Thoracic aorta (tissue), 2 donors: ENCODE measurements at regions not wholly inside any gene's neighbourhood (a gene's known extent, or its start where the extent isn't known, plus 50 kb on each side); places are given as distances from the start of the nearest gene placed in this dataset.

Experiments
- ATAC-seq: fragments of 150-250 bp; one replicate; pipeline ENCODE4 v1.8.0; 2017; ENCODE audit warnings: low read depth; ENCODE audit not compliant: insufficient number of reproducible peaks, low FRiP score
- DNase-seq: peaks from one replicate; pipeline ENCODE4 v3.0.0-alpha.2; 2020; ENCODE audit warnings: low spot score
- H3K27ac ChIP-seq, 2 donors: fragments of 200-600 bp; sonication (generic); 1 replicate in 1 of 2; 2 replicates in 1 of 2; pipeline ENCODE4 v1.5.1; 2016; ENCODE audit warnings: mild to moderate bottlenecking in 2 of 2, moderate library complexity in 2 of 2
- H3K27me3 ChIP-seq: fragments of 200-600 bp; sonication (generic); replicated peaks from 2 replicates; pipeline ENCODE4 v1.6.0; 2016; ENCODE audit warnings: mild to moderate bottlenecking; ENCODE audit not compliant: insufficient read depth
- H3K36me3 ChIP-seq: fragments of 200-600 bp; sonication (generic); one replicate; pipeline ENCODE4 v1.5.1; 2016
- H3K4me1 ChIP-seq, 2 donors: fragments of 200-600 bp; sonication (generic); 1 replicate in 1 of 2; 2 replicates in 1 of 2; pipeline versions ENCODE4 v1.5.1 to v1.6.0; 2016; ENCODE audit warnings: low read depth in 2 of 2, mild to moderate bottlenecking in 1 of 2; ENCODE audit not compliant: control insufficient read depth in 1 of 2
- H3K4me3 ChIP-seq: fragments of 200-600 bp; sonication (generic); 2 replicates; pipeline ENCODE4 v1.5.1; 2016; ENCODE audit warnings: mild to moderate bottlenecking
- H3K9me3 ChIP-seq: fragments of 200-600 bp; sonication (generic); 2 replicates; pipeline ENCODE4 v1.5.1; 2016
- TF ChIP-seq, protein P1 (sequence below): fragments of 200-600 bp; sonication (generic); IDR thresholded peaks from one replicate; pipeline ENCODE4 v1.5.1; 2019; ENCODE audit warnings: antibody characterized with exemption

DNA sequence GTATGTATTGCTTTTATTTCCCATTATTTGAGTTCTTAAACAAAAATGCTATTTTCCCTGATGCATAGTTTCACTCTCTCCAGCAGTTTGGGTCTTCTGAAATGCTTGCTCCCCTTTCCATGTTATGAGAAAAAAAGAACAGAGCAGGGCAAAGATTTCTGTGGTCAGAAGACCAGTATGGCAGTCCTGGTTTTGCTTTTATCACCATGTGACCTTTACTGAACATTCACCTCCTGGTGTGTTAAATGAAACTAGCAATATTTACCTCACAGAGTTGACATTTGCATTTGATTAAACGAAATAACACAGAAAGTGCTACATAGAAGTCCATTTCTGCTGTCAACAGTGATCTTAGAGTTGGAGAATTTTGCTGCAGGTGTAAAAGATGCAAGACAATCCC, 141.0 kb upstream of the G2E3 start:
- no peak overlapping the region for H3K4me3 ChIP-seq
- H3K27me3 ChIP-seq, result no peaks in the 10 kb centered on the region
- DNase-seq, result no peak
- no peaks in the 10 kb centered on the region for H3K9me3 ChIP-seq
- H3K27ac ChIP-seq, result no peak overlapping the region
- H3K36me3 ChIP-seq, result no peaks in the 10 kb centered on the region
- TF ChIP-seq, protein P1, sequence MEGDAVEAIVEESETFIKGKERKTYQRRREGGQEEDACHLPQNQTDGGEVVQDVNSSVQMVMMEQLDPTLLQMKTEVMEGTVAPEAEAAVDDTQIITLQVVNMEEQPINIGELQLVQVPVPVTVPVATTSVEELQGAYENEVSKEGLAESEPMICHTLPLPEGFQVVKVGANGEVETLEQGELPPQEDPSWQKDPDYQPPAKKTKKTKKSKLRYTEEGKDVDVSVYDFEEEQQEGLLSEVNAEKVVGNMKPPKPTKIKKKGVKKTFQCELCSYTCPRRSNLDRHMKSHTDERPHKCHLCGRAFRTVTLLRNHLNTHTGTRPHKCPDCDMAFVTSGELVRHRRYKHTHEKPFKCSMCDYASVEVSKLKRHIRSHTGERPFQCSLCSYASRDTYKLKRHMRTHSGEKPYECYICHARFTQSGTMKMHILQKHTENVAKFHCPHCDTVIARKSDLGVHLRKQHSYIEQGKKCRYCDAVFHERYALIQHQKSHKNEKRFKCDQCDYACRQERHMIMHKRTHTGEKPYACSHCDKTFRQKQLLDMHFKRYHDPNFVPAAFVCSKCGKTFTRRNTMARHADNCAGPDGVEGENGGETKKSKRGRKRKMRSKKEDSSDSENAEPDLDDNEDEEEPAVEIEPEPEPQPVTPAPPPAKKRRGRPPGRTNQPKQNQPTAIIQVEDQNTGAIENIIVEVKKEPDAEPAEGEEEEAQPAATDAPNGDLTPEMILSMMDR, result no peak
- no peaks in the 10 kb centered on the region for H3K4me1 ChIP-seq
- ATAC-seq, result no peak

DNA sequence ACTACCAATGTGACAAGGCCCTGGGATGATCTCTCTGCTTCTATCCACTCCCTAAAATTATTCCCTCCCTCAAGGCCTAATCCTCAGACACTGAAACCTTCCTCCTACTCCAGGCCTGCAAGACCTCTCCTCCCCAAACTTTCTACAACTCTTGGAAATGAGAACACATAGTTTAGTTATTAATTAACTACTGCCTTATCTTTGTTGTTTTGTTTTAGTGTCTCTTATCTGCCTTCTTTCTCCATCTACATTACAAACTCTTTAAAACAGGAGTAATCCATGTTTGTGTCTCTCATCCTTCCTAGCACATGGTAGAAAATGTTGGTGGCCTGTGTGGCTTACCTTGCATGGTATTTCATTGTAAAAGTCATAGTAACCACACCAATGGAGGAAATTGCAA, 139.9 kb upstream of the G2E3 start:
- Histone ChIP-seq H3K4me3 (no peak overlapping the region), H3K9me3 (no peaks in the 10 kb centered on the region), H3K36me3 (no peaks in the 10 kb centered on the region), H3K27me3 (no peaks in the 10 kb centered on the region), H3K4me1 (no peaks in the 10 kb centered on the region), H3K27ac (no peak overlapping the region)
- ATAC-seq, result no peak
- no peak for DNase-seq
- TF ChIP-seq, protein P1, result no peak

DNA sequence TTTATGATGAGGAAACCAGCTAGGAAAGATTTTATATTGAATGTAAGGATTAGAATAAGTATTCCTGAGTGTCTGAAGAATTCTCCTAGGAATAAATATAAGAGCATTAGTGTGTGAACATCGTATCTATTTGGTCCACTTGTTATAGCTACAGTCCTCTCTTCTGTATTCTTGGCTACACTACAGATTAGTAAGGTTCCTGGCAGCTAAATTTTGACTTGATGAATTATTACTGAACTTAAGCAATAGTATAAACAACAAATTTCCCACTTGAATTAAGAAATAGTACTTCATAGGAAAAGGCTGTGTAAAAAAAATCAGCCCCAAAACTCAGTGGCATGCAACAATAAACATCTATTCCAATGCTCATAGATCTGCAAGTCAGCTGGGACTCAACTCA, 138.4 kb upstream of the G2E3 start:
- H3K4me1 ChIP-seq, result no peaks in the 10 kb centered on the region
- H3K27me3 ChIP-seq, result no peaks in the 10 kb centered on the region
- ATAC-seq, result no peak
- no peaks in the 10 kb centered on the region for H3K9me3 ChIP-seq
- H3K36me3 ChIP-seq, result no peaks in the 10 kb centered on the region
- no peak overlapping the region for H3K4me3 ChIP-seq
- H3K27ac ChIP-seq, result no peak overlapping the region
- no peak for DNase-seq
- TF ChIP-seq, protein P1, result no peak

DNA sequence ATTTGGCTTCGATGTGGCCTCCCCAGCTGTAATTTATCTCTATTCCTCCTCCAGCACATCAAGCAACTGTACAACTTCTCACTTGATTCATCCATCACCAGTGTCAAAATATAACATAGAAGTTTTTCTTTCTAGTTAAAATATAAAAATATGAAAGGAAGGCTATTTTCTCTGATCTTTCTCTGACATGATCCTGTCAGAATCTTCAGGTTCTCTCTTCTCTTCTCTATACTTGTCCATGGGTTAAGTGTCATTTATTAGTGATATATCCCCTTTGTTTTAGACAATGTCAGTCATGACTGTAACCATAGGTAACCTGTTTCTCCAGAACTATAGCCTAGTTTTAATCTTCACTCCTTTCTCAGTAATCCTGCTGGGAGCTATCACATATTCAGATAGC, 132.5 kb upstream of the G2E3 start:
- TF ChIP-seq, protein P1, result no peak
- DNase-seq (no peak), ATAC-seq (no peak)
- Histone ChIP-seq H3K36me3 (no peaks in the 10 kb centered on the region), H3K27ac (no peak overlapping the region), H3K4me3 (no peak overlapping the region), H3K9me3 (no peaks in the 10 kb centered on the region), H3K27me3 (no peaks in the 10 kb centered on the region), H3K4me1 (no peaks in the 10 kb centered on the region)

DNA sequence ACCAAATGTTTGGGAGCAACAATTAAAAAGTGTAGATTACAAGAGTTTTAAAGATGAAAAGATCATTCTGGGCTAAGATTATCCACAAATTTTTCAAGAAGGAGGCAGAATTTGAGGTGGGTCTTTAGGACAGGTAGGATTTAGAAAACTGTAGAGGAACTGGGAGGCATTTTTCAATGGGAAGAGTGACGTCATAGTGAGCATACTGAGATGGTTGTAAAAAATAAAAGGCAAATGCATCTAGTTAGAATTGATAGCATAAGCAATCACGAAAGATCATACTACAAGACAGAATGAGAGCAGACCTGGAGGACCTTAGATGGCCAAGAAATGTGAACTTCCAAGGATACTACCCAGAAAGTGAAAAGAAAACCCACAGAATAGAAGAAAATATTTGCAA, 131.6 kb upstream of the G2E3 start:
- Histone ChIP-seq H3K9me3 (no peaks in the 10 kb centered on the region), H3K36me3 (no peaks in the 10 kb centered on the region), H3K27me3 (no peaks in the 10 kb centered on the region), H3K4me3 (no peak overlapping the region), H3K4me1 (no peaks in the 10 kb centered on the region), H3K27ac (no peak overlapping the region)
- TF ChIP-seq, protein P1, result no peak
- ATAC-seq, result no peak
- DNase-seq, result no peak
